DOHH2 (cell line): ENCODE measurements at regions not wholly inside any gene's neighbourhood (a gene's known extent, or its start where the extent isn't known, plus 50 kb on each side); places are given as distances from the start of the nearest gene placed in this dataset.

Experiments used
- H3F3A ChIP-seq: fragments of 200-600 bp; sonication (generic), shearing (Covaris generic); 2 replicates; pipeline ENCODE4 v1.6.0; 2016; ENCODE audit warnings: antibody characterized with exemption, mild to moderate bottlenecking; ENCODE audit not compliant: control insufficient read depth, insufficient read depth
- H3K27ac ChIP-seq: fragments of 200-600 bp; sonication (generic); 2 replicates; pipeline ENCODE4 v1.5.1; 2014; ENCODE audit warnings: low read depth, mild to moderate bottlenecking, low read length, moderate library complexity
- H3K27me3 ChIP-seq: fragments of 200-600 bp; sonication (generic); 2 replicates; pipeline ENCODE4 v1.6.1; 2014; ENCODE audit warnings: mild to moderate bottlenecking, low read length, mixed read lengths; ENCODE audit not compliant: control insufficient read depth
- H3K36me3 ChIP-seq: fragments of 200-600 bp; sonication (generic); 2 replicates; pipeline ENCODE4 v1.6.1; 2014; ENCODE audit warnings: mild to moderate bottlenecking, low read length, moderate library complexity, mixed read lengths; ENCODE audit not compliant: control insufficient read depth
- H3K4me1 ChIP-seq: fragments of 200-600 bp; sonication (generic); 2 replicates; pipeline ENCODE4 v1.6.1; 2014; ENCODE audit warnings: mild to moderate bottlenecking, low read length, mixed read lengths; ENCODE audit not compliant: control insufficient read depth
- H3K4me2 ChIP-seq: fragments of 200-600 bp; sonication (generic); 2 replicates; pipeline ENCODE4 v1.6.0; 2014; ENCODE audit warnings: mild to moderate bottlenecking, low read length, moderate library complexity
- H3K4me3 ChIP-seq: fragments of 200-600 bp; sonication (generic); 2 replicates; pipeline ENCODE4 v1.5.1; 2014; ENCODE audit warnings: mild to moderate bottlenecking, low read length, mixed read lengths
- H3K79me2 ChIP-seq: fragments of 200-600 bp; sonication (generic); 2 replicates; pipeline ENCODE4 v1.6.1; 2014; ENCODE audit warnings: mild to moderate bottlenecking, low read length, mixed read lengths; ENCODE audit not compliant: control insufficient read depth
- H3K9me2 ChIP-seq: fragments of 200-600 bp; sonication (generic); replicated peaks from 2 replicates; pipeline ENCODE4 v1.6.1; 2014; ENCODE audit warnings: mild to moderate bottlenecking, low read length, mixed read lengths; ENCODE audit not compliant: control insufficient read depth
- H3K9me3 ChIP-seq: fragments of 200-600 bp; sonication (generic); 2 replicates; pipeline ENCODE4 v1.6.1; 2014; ENCODE audit warnings: antibody characterized with exemption, low read length, mixed read lengths; ENCODE audit not compliant: control insufficient read depth, insufficient read depth
- H4K20me1 ChIP-seq: fragments of 200-600 bp; sonication (generic); 2 replicates; pipeline ENCODE4 v1.6.0; 2014; ENCODE audit warnings: low read depth, mild to moderate bottlenecking, antibody characterized with exemption, low read length, moderate library complexity; ENCODE audit not compliant: control insufficient read depth, insufficient read depth
- CTCF ChIP-seq: fragments of 200-600 bp; sonication (generic); IDR thresholded peaks from one replicate; pipeline ENCODE4 v1.5.1; 2014; ENCODE audit warnings: antibody characterized with exemption, mild to moderate bottlenecking, low read depth, low read length; ENCODE audit not compliant: poor library complexity, severe bottlenecking
- EZH2phosphoT487 ChIP-seq: fragments of 200-600 bp; sonication (generic); IDR thresholded peaks from 2 replicates; pipeline ENCODE4 v1.6.1; 2017; ENCODE audit warnings: borderline replicate concordance, mild to moderate bottlenecking, antibody characterized with exemption, low read length, moderate library complexity, mixed read lengths

GRCh38 chr10:44068716-44069482 lies 316.0 kb downstream of the CXCL12 start:
- no peak for TF ChIP-seq CTCF
- TF ChIP-seq EZH2phosphoT487 = no peak
- H3K4me3 ChIP-seq = no peak overlapping the region
- no peaks in the 10 kb centered on the region for H4K20me1 ChIP-seq
- H3K79me2 ChIP-seq = no peaks in the 10 kb centered on the region
- no peak overlapping the region for H3K27ac ChIP-seq
- H3K36me3 ChIP-seq = no peaks in the 10 kb centered on the region
- no peak overlapping the region for H3K4me2 ChIP-seq
- H3K27me3 ChIP-seq = no peaks in the 10 kb centered on the region
- no peaks in the 10 kb centered on the region for H3F3A ChIP-seq
- no peaks in the 10 kb centered on the region for H3K9me2 ChIP-seq
- H3K4me1 ChIP-seq = no peaks in the 10 kb centered on the region
- no peaks in the 10 kb centered on the region for H3K9me3 ChIP-seq

- Histone ChIP-seq H4K20me1 (no peaks in the 10 kb centered on the region), H3K27ac (no peak overlapping the region), H3K9me2 (no peaks in the 10 kb centered on the region), H3K36me3 (no peaks in the 10 kb centered on the region), H3F3A (no peaks in the 10 kb centered on the region), H3K79me2 (no peaks in the 10 kb centered on the region), H3K4me1 (no peaks in the 10 kb centered on the region), H3K4me2 (no peak overlapping the region), H3K9me3 (no peaks in the 10 kb centered on the region), H3K27me3 (no peaks in the 10 kb centered on the region), H3K4me3 (no peak overlapping the region)
- TF ChIP-seq CTCF = no peak
- TF ChIP-seq EZH2phosphoT487 = no peak
Measured at GRCh38 chr10:44067432-44067831, 317.5 kb downstream of the CXCL12 start.

GRCh38 chr10:44066527-44067255 lies 318.2 kb downstream of the CXCL12 start:
- Histone ChIP-seq H3K4me3 (no peak overlapping the region), H4K20me1 (no peaks in the 10 kb centered on the region), H3K9me3 (no peaks in the 10 kb centered on the region), H3K4me1 (no peaks in the 10 kb centered on the region), H3K27ac (no peak overlapping the region), H3K36me3 (no peaks in the 10 kb centered on the region), H3K4me2 (no peak overlapping the region), H3K9me2 (no peaks in the 10 kb centered on the region), H3K27me3 (no peaks in the 10 kb centered on the region), H3K79me2 (no peaks in the 10 kb centered on the region), H3F3A (no peaks in the 10 kb centered on the region)
- TF ChIP-seq EZH2phosphoT487 (no peak), CTCF (no peak)
